ENCODE measurements at regions not wholly inside any gene's neighbourhood (a gene's known extent, or its start where the extent isn't known, plus 50 kb on each side); places are given as distances from the start of the nearest gene placed in this dataset.
"Not testable (repeated sequence)": the region's sequence is repeated elsewhere in the genome, so short reads cannot be mapped to it uniquely, and the experiment has no call there.

GRCh38 chr13:112286733-112287132, 89.4 kb upstream of the SPACA7 start:
- DNase-seq, result not testable (repeated sequence)

GRCh38 chr13:112320303-112320702, 55.9 kb upstream of the SPACA7 start:
- no peak for DNase-seq

- no peak for DNase-seq
These were observed 53.6 kb upstream of the SPACA7 start for GRCh38 chr13:112322557-112322956.

- DNase-seq, result no peak
These were observed 52.0 kb upstream of the SPACA7 start for GRCh38 chr13:112324116-112324515.

GRCh38 chr13:112325142-112325808, 50.9 kb upstream of the SPACA7 start:
- DNase-seq, result no peak

GRCh38 chr13:112325920-112326645, 50.1 kb upstream of the SPACA7 start:
- no peak for DNase-seq

Data from C1 segment of cervical spinal cord (tissue), 14 donors.